NCI-H2171 (cell line): ENCODE measurements at regions not wholly inside any gene's neighbourhood (a gene's known extent, or its start where the extent isn't known, plus 50 kb on each side); places are given as distances from the start of the nearest gene placed in this dataset.
"Not testable (repeated sequence)": the region's sequence is repeated elsewhere in the genome, so short reads cannot be mapped to it uniquely, and the experiment has no call there.

ENCODE experiments used
- DNase-seq: peaks from one replicate; lab custom pipeline; 2025; lab: John Stamatoyannopoulos, UW

DNA sequence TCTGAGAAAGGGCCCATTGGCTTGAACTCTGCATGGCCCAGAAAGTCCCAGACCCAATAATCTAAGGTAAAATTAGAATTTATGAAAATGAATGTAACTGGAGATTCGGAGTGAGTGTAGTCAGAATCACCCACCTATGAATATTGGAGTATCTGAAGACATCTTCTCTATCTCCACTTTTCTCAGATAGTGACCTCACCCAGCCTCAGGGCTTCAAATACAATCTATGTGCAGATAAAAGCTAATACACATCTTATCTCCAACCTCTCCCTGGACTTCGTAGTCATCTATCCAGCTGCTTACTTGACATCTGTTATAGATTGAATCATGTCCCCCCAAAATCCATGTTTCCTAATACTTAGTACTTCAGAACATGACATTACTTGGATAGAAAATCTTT is 263.2 kb downstream of the RAD51AP2 start:
- no peak for DNase-seq

DNA sequence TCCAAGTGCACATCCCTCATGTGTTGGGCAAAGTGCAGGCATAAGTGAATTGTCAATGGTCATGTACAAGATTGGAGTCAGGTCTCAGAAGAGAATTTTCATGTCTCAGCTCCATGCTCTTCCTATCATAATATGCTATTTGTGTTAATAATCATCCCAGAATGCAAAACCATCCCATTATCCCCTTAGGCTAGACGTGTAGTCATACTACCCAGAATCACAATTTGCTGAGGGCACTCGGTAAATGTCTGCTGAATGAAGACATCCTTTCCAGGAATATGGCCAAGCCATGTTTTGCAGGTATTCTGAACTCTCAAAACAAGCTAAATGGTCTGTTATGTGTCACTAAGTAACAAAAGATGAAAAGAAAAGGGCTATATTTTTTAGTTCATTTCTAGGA is 263.8 kb downstream of the RAD51AP2 start:
- no peak for DNase-seq

DNA sequence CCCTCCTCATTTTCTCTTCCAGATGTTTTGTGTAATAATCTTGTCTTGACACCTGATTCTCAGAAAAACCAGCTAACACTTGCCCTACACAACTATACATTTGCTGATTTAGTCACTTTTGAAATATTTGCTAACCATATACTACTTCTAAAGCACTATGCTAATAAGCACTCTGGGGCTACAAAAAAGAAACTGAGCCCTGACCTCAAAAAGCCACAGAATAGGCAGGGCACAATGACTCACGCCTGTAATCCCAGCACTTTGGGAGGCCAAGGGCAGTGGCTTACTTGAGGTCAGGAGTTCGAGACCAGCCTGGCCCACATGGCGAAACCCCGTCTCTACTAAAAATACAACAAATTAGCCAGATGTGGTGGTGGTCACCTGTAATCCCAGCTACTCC is 266.0 kb downstream of the RAD51AP2 start:
- DNase-seq = no peak

DNA sequence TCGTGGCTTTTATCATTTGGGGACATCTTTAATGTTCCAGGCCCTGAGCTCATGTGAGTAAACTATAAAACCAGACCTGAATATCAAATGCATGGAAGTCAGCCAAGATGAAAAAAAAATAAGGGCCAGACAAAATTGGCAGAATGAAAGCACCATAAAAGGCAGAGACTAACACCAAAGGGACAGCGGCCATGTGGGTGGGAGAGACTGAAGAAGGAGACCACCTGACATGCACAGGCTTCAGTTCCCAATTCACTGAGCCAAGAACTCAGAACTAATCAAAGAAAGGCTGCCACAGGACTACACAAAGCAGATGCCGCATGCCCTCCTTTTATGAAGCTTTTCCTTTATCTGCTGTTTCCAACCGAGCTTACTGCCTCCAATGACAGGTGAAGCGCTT is 267.1 kb downstream of the RAD51AP2 start:
- DNase-seq = no peak

DNA sequence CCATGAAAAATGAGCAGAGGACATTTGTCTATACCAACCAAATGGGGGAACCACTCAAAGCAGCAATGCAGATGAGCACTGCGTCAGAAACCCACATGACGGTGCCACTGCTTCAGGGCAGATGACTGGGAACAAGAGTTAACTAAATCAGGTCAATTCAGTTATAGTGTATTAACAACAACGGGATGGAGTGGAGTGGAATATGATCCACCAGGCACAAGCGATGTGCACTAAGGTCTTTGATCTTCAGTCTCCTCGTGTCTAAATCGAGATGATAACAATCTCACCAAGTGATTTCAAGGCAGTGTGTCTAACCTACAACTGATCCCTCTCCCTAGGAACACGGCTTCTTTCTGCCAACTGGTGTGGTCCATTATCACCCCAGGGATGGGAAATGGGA is 269.0 kb downstream of the RAD51AP2 start:
- no peak for DNase-seq

DNA sequence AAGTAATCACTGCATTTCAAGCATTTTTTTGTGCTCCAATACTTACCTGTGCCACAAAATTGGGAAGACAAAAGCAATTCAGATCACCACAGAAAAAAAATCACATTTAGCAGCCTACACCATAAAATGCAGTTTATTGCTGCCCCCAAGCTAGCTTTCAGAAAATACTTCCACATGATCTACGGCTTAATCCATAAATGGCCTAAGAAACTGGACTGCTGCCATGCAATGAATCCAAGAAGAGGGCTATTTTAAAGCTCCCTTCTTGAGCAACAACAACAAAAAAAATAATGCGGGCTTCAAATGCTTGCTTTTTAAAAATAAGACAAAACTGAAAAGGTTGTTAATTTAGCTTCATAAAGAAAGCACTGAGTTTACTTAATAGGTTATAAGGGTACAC is 272.3 kb downstream of the RAD51AP2 start:
- DNase-seq = no peak

DNA sequence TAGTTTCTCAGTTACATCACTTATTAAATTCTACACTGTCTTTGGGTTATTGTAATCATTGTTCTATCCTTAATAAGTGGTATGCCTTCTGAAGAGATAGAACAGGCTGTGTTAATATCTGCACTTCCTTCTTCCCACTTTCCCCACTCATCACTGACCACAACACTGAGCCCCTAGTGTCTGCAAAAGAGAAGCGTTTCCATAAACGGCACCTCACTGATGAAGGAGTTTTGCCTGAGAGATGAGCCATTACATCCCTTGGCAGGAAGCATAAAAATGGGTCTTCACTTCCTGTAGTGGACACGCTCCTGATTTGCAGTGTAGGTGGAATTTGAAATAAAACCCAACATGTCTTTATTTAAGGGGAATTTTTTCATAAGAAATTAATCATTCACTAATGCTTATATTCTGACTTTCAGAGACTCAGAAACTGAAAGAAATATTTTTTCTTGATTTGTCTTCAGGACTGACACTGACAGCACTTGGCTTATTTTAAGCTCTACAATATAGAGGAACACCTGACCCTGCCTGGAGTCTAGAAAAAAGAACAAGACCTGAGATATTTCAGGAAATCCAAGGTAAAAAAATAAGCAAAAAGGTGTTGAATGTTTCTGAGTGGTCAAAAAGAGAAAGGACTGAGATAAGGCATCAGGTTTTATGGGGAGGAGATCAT is 275.3 kb downstream of the RAD51AP2 start:
- no peak for DNase-seq

DNA sequence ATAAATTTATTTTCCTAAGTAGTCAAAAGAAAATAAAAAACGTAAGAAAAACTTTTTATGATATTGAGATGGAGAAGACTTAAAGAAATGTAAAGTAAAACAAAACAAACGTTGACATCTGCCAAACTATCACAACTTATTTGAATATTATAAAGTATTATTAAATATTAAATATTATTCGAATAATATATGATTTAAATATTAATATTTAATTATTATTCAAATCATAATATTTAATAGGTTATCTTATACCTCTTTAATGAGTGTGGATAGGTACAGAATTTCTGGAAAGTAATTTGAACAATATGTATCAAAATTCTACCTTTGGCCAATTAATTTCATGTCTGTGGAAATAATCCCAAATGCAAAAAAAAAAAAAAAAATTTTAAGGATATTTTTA is 278.7 kb downstream of the RAD51AP2 start:
- no peak for DNase-seq

DNA sequence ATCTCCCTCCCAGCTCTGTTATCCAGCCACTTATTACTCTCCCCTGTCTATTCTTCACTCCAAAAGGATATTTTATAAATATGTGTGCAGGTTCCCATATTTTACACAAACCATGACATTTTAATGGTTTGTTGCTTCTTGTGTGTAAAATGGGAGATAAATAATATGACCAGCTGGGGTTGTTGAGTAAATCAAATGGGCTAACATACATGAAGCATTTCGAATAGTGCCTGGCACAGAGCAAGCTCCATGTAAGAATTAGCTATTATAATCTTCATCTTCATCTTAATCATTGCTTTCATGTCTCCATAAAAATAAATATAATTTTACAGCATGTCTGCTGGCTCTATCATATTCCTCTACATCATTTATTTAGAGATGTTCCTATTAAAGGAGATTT is 283.1 kb downstream of the RAD51AP2 start:
- no peak for DNase-seq

DNA sequence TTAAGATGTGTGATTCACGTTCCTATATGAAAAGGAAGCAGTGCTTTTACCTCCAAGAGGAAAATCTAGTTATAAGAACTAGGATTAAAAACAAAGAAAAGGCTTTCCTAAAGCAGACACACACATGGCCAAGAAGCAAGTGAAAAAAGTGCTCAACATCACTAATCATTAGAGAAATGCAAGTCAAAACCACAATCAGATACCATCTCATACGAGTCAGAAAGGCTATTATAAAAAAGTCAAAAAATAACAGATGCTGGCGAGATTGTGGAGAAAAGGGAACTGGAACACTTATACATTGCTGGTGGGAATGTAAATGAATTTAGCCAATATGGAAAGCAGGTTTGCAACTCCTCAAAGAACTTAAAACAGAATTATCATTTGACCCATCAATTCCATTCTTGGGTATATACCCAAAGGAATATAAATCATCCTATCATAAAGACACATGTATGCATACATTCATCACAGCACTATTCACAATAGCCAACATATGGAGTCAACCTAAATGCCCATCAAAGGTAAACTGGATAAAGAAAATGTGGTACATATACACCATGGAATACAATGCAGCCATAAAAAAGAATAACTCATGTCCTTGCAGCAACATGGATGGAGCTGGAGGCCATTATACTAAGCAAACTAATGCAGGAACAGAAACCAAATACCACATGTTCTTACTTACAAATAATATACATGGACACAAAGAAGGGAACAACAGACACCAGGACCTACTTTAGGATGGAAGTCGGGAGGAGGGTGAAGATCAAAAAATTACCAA is 285.3 kb downstream of the RAD51AP2 start:
- no peak for DNase-seq

DNA sequence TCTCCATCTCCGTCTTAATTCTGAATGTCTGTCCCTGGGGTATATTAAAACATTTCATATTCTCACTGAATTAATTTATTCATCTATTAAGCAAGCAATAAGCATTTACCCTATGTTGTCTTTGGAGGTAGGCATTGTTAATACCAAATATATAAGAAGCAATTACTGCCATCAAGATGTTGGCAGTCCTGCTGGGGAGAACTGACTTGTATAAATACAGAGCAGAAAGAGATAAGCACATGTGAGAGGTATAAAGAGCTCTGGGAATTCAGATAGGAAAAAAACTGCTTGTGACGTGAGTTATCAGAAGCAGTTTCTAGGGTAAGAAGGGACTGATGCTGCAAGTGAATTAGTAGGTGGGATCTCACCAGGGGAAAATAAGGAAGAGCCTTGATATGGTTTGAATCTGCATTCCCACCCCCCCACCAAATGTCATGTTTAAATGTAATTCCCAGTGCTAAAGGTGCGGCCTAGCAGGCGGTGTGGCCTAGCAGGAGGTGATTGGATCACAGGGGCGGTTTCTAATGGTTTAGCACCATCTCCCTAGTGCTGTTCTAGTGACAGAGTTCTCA is 286.8 kb downstream of the RAD51AP2 start:
- DNase-seq = no peak

DNA sequence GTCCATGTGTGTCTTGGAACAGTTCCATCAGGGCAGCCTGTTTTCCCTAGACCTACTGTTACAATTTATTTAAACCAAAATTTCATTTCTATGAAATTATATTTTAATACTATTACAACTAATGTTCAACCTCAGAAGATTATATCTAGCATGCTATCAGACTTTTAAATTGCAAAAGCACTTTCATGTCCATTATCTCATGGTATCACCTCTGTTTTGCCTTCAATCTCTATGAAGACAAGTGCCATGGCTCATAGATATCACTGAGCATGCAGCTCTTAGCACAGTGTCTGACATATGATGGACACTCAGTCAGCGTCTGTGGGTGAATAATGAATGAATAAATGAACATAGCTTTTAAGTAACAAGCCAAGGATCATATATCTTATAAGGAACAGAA is 288.8 kb downstream of the RAD51AP2 start:
- DNase-seq = no peak

DNA sequence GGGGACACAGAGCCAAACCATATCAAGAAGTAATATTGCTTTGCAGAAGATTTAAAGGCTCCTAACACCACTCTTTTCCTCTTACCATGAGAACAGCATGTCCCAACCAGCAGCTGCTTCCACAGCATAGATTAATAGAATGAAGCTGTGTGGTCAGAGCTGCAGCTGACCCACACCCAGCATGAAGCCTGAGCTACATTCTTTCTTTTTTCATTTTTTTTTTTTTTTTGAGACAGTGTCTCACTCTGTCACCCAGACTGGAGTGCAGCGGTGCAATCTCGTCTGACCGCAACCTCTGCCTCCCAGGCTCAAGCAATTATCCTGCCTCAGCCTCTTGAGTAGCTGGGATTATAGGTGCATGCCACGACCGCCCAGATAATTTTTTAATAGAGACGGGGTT is 289.8 kb downstream of the RAD51AP2 start:
- no peak for DNase-seq

DNA sequence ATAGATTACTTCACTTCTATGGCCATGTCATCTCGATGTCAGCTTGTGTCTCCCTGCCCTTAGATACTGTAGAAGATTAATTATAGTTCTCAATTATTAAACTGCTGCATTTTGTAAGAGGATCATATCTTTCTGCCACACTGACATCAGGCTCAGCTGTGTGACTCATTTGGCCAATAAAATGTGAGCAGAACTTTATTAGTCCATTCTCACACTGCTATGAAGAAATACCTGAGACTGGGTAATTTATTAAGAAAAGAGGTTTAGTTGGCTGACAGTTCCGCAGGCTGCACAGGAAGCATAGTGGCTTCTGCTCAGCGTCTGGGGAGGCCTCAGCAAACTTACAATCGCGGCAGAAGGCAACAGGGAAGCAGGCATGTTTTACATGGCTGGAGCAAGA is 290.4 kb downstream of the RAD51AP2 start:
- no peak for DNase-seq

DNA sequence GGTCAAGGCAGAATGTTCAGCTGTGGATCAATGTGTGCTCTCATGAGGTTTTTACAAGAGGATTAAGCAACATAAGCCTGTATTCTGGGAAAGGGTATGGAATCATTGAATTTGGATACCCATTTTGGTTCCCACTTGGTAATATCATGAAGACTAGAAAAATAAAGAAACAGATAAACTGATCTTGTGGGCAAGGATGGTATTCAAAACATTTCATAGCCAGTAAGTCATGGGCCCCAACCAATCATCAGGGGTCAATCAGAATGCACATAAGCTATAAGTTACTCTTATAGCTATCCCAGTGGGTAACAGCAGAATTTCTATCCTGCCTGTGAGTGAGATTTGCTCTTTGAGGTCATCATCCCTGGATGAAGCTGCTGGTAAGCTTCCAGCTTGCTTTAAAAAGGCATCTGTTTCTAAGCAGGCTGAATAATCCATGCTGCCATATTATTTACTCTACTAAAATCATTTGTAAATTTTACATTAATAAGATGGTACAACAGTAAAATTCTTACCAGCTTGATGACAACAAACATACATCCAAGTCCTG is 291.2 kb downstream of the RAD51AP2 start:
- no peak for DNase-seq

DNA sequence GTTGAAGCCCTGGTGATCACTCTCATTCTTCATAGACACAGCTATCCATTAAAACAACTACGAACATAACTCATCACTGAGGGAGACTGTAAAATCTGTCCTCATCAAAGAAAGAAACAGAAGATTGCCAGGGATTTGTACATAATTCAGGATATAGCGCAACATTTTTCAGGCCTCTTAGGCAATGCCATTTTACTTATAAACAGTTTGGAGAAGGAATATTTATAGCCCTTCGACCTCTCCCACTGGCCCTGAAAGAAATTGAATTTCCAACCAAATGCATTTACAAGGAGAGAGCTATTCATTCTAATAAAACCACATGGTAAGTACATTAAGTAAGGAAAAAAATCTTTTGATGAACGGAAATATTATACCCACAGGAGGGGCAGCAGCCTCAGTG is 295.0 kb downstream of the RAD51AP2 start:
- no peak for DNase-seq

DNA sequence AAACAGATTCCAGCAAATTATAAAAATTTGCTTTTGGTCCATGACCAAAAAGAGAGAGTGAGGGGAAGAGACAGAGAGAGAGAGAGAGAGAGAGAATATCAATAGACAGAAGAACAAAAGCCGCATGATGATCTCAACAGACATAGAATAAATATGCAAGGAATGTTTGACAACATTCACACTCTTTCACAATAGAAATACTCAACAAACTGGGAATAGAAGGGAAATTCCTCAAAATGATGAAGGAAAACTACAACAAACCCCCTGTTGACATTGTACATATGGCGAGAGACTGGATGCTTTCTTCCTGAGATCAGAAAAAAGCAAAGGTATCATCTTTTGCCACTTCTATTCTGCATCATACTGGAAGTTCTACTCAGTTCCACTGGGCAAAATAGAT is 309.7 kb downstream of the RAD51AP2 start:
- no peak for DNase-seq

DNA sequence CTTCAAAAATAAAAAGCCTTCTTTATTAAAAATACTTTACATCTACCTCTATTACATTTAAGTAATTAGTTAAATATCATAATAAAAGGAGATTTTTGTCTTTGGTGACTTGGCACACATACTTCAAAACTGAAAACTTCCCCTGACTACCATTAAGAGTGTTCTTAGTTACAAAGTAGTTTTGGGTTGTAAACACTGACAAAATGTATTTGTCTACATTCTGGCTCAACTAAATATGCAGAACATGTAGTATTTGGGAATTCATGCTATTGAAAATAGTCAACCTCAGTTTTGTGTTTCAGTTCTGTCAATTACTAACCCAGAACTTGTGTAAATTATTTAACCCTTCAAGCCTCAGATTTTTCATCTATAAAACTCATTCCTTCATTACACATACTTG is 311.5 kb downstream of the RAD51AP2 start:
- DNase-seq = no peak

DNA sequence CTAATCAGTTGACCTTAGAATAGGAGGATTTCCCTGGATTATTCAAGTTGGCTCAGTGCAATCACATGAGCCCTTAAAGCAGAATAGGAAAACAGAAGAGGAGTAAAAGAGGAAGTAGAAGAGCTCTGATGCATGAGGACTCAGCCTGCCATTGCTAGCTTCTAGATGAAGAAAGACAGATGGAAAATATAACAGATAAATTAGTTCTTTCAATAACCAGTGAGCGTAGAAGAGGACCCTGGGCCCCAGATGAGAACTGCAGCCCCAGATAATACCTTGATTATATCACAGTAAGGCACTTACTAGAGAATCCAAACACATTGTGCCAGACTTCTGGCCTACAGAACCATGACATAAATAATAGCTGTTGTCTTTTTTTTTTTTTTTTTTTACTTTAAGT is 314.0 kb downstream of the RAD51AP2 start:
- not testable (repeated sequence) for DNase-seq

DNA sequence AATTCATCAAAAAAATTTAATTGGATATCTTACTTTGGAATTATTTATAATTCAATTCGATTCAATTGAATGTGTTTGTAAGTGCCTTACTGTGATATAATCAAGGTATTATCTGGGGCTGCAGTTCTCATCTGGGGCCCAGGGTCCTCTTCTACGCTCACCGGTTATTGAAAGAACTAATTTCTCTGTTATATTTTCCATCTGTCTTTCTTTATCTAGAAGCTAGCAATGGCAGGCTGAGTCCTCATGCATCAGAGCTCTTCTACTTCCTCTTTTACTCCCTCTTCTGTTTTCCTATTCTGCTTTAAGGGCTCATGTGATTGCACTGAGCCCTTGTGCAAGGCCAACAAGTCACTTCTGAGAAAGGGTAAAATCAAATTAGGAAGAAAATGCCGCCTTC is 315.6 kb downstream of the RAD51AP2 start:
- DNase-seq = not testable (repeated sequence)

DNA sequence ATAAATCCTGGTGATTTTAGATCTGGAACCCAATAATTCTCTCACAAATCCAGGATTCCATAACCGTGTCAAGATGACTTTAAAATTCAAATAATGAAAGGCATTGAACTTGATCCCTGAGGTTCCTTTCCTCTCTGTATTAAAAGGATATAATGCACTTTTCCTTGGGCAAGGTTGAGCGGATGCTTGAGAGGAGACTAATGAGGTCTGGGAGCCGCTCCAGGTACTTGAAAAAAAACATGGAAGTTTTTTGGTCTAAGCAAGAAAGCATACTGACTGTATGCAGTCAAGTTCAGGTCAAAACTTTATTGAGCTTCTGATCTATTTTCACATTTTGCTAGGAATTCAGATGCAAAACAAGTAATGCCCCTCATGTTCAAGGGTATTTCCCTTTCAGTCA is 318.5 kb downstream of the RAD51AP2 start:
- DNase-seq = no peak

DNA sequence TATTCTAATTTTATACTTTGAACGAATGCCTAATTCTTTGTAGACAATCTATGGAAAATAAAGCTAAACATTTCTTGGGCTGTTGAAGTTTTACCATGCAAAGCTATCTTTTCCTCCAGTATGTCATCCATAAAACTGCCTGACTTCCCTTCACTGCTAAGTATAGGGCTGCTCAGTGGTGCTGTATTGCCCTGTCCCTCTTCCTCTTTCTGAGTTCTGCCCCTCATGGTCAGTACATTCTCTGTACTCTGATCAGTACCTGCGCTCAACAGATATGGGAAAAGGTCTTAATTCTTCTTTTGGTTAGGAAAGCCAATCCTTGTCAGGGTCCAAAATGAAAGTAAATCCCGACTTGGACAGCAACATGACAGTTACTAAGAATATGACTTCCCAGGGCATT is 321.9 kb downstream of the RAD51AP2 start:
- DNase-seq = no peak

DNA sequence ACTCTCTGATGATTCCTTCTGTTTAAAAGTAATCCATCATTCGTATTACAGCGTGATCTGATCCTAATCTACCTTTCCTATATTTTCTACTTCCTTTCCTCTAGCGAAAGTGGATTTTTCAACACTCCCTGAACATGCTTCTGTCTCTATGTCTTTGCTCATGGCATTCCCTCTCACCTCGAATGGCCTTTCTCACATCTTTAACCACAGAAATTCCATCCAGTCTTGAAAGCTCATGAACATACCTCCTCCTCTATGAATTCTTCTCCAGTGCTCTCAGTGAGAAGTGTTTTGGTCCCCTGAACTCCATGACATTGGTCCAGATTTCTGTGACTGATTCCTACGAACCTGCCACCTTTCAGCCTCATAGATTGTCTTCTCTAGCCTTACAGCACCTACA is 323.2 kb downstream of the RAD51AP2 start:
- DNase-seq = no peak
